Forelimb muscle (tissue), 1 donor: ENCODE measurements at regions not wholly inside any gene's neighbourhood (a gene's known extent, or its start where the extent isn't known, plus 50 kb on each side); places are given as distances from the start of the nearest gene placed in this dataset.

Experiments used
- DNase-seq: peaks from one replicate; pipeline ENCODE4 v3.0.0-alpha.2; 2013; ENCODE audit warnings: low read depth

- no peak for DNase-seq
These were observed 751.8 kb downstream of the FGF9 start for GRCh38 chr13:22422712-22423111.

GRCh38 chr13:22423261-22423660 is 752.4 kb downstream of the FGF9 start:
- no peak for DNase-seq

- no peak for DNase-seq
These were observed 754.2 kb downstream of the FGF9 start for GRCh38 chr13:22425087-22425486.

- DNase-seq, result no peak
These were observed 753.7 kb upstream of the SGCG start for GRCh38 chr13:22427066-22427465.

- no peak for DNase-seq
These were observed 753.0 kb upstream of the SGCG start for GRCh38 chr13:22427783-22428182.

- DNase-seq, result no peak
These were observed 752.5 kb upstream of the SGCG start for GRCh38 chr13:22428188-22428828.

GRCh38 chr13:22432690-22433089 is 748.1 kb upstream of the SGCG start:
- DNase-seq, result no peak

GRCh38 chr13:22447132-22447886 is 733.5 kb upstream of the SGCG start:
- DNase-seq, result no peak

GRCh38 chr13:22449251-22449650 is 731.5 kb upstream of the SGCG start:
- no peak for DNase-seq

GRCh38 chr13:22451327-22451741 is 729.4 kb upstream of the SGCG start:
- DNase-seq, result no peak

GRCh38 chr13:22454586-22454985 is 726.2 kb upstream of the SGCG start:
- DNase-seq, result no peak

GRCh38 chr13:22455036-22455435 is 725.7 kb upstream of the SGCG start:
- DNase-seq, result no peak

- DNase-seq, result no peak
These were observed 718.8 kb upstream of the SGCG start for GRCh38 chr13:22461854-22462490.

- no peak for DNase-seq
These were observed 717.7 kb upstream of the SGCG start for GRCh38 chr13:22463089-22463488.

GRCh38 chr13:22468045-22468444 is 712.7 kb upstream of the SGCG start:
- no peak for DNase-seq

- no peak for DNase-seq
These were observed 712.0 kb upstream of the SGCG start for GRCh38 chr13:22468824-22469223.

- DNase-seq, result no peak
These were observed 711.3 kb upstream of the SGCG start for GRCh38 chr13:22469452-22469851.

GRCh38 chr13:22470075-22470474 is 710.7 kb upstream of the SGCG start:
- no peak for DNase-seq

- no peak for DNase-seq
These were observed 698.2 kb upstream of the SGCG start for GRCh38 chr13:22482496-22483000.

- DNase-seq, result no peak
These were observed 697.5 kb upstream of the SGCG start for GRCh38 chr13:22483276-22483675.

GRCh38 chr13:22486490-22486889 is 694.3 kb upstream of the SGCG start:
- DNase-seq, result no peak

GRCh38 chr13:22487932-22488331 is 692.8 kb upstream of the SGCG start:
- no peak for DNase-seq

GRCh38 chr13:22489771-22490170 is 691.0 kb upstream of the SGCG start:
- DNase-seq, result no peak
